PC-3 (cell line): ENCODE measurements at regions not wholly inside any gene's neighbourhood (a gene's known extent, or its start where the extent isn't known, plus 50 kb on each side); places are given as distances from the start of the nearest gene placed in this dataset.

ENCODE experiments used
- EZH2 ChIP-seq: fragments of 300-600 bp; sonication (generic); IDR thresholded peaks from one replicate; pipeline ENCODE4 v1.6.1; 2017; ENCODE audit warnings: antibody characterized with exemption, mild to moderate bottlenecking, low read length; ENCODE audit not compliant: unreplicated experiment
- EZH2phosphoT487 ChIP-seq: fragments of 300-600 bp; sonication (generic); IDR thresholded peaks from 2 replicates; pipeline ENCODE4 v1.6.1; 2018; ENCODE audit warnings: mild to moderate bottlenecking, antibody characterized with exemption, low read length, borderline replicate concordance
- TF ChIP-seq, protein P1 (sequence below): fragments of 300-600 bp; sonication (generic); conservative IDR thresholded peaks from 2 replicates; pipeline ENCODE4 v1.5.1; 2017; ENCODE audit warnings: antibody characterized with exemption, low read depth, mild to moderate bottlenecking, low read length

DNA sequence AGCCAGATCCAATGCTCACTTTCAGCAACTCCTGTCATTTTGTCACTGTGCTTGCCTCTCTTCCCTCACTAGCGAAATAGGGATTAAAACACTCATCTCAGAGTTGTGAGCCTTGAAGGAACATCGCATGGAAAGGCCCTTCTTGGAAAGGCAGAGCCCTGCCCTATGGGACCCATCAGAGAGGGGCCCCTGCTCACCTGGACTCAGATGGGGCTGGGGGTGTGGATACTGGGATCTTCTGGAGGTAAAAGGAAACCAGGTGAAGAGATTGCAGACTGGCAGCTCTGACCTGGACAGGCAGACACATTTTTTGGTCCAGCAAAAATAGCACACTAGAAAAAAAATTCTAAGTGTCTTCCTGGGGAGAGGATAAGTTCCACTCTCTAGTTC lies 54.2 kb upstream of the EPS8L3 start:
- TF ChIP-seq, protein P1, sequence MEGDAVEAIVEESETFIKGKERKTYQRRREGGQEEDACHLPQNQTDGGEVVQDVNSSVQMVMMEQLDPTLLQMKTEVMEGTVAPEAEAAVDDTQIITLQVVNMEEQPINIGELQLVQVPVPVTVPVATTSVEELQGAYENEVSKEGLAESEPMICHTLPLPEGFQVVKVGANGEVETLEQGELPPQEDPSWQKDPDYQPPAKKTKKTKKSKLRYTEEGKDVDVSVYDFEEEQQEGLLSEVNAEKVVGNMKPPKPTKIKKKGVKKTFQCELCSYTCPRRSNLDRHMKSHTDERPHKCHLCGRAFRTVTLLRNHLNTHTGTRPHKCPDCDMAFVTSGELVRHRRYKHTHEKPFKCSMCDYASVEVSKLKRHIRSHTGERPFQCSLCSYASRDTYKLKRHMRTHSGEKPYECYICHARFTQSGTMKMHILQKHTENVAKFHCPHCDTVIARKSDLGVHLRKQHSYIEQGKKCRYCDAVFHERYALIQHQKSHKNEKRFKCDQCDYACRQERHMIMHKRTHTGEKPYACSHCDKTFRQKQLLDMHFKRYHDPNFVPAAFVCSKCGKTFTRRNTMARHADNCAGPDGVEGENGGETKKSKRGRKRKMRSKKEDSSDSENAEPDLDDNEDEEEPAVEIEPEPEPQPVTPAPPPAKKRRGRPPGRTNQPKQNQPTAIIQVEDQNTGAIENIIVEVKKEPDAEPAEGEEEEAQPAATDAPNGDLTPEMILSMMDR = no peak
- no peak for TF ChIP-seq EZH2
- TF ChIP-seq EZH2phosphoT487 = no peak
